CD4-positive, alpha-beta T cell treated with Interleukin-17A for 4 hours (primary cell): ENCODE measurements at regions not wholly inside any gene's neighbourhood (a gene's known extent, or its start where the extent isn't known, plus 50 kb on each side); places are given as distances from the start of the nearest gene placed in this dataset.

Source experiments
- DNase-seq: peaks from one replicate; pipeline ENCODE4 v3.0.0-alpha.2; 2020; ENCODE audit warnings: mixed read lengths

GRCh38 chr21:25326181-25326580 lies 281.1 kb downstream of the MRPL39 start:
- DNase-seq: no peak

- no peak for DNase-seq
Observed at GRCh38 chr21:25324666-25325065, 282.6 kb downstream of the MRPL39 start.

GRCh38 chr21:25323356-25323949 lies 283.8 kb downstream of the MRPL39 start:
- no peak for DNase-seq

GRCh38 chr21:25314247-25314646 lies 293.0 kb downstream of the MRPL39 start:
- DNase-seq: no peak

GRCh38 chr21:25313829-25314228 lies 293.5 kb downstream of the MRPL39 start:
- DNase-seq: no peak

- DNase-seq: no peak
Observed at GRCh38 chr21:25307489-25307888, 299.8 kb downstream of the MRPL39 start.

- no peak for DNase-seq
Observed at GRCh38 chr21:25304611-25305010, 302.7 kb downstream of the MRPL39 start.

GRCh38 chr21:25300632-25301031 lies 306.6 kb downstream of the MRPL39 start:
- no peak for DNase-seq

- DNase-seq: no peak
Observed at GRCh38 chr21:25298512-25299491, 308.5 kb downstream of the MRPL39 start.

GRCh38 chr21:25297117-25297516 lies 310.2 kb downstream of the MRPL39 start:
- no peak for DNase-seq

- no peak for DNase-seq
Observed at GRCh38 chr21:25296252-25296651, 311.0 kb downstream of the MRPL39 start.

GRCh38 chr21:25292396-25292795 lies 314.9 kb downstream of the MRPL39 start:
- DNase-seq: no peak

- DNase-seq: no peak
Observed at GRCh38 chr21:25283720-25284119, 323.6 kb downstream of the MRPL39 start.

- DNase-seq: no peak
Observed at GRCh38 chr21:25281134-25281533, 326.1 kb downstream of the MRPL39 start.

- DNase-seq: no peak
Observed at GRCh38 chr21:25280061-25280460, 327.2 kb downstream of the MRPL39 start.

- DNase-seq: no peak
Observed at GRCh38 chr21:25273959-25274358, 333.3 kb downstream of the MRPL39 start.

- no peak for DNase-seq
Observed at GRCh38 chr21:25254491-25255174, 352.6 kb downstream of the MRPL39 start.

- no peak for DNase-seq
Observed at GRCh38 chr21:25246546-25246945, 360.7 kb downstream of the MRPL39 start.

- no peak for DNase-seq
Observed at GRCh38 chr21:25244735-25245134, 362.5 kb downstream of the MRPL39 start.

GRCh38 chr21:25243808-25244207 lies 363.5 kb downstream of the MRPL39 start:
- no peak for DNase-seq

GRCh38 chr21:25240974-25241373 lies 366.3 kb downstream of the MRPL39 start:
- no peak for DNase-seq

GRCh38 chr21:25234857-25235801 lies 372.2 kb downstream of the MRPL39 start:
- no peak for DNase-seq
